ENCODE measurements at regions not wholly inside any gene's neighbourhood (a gene's known extent, or its start where the extent isn't known, plus 50 kb on each side); places are given as distances from the start of the nearest gene placed in this dataset.

- Histone ChIP-seq H3K27me3 (no peaks in the 10 kb centered on the region), H3K4me1 (no peaks in the 10 kb centered on the region), H3K36me3 (no peaks in the 10 kb centered on the region), H3K4me2 (no peak overlapping the region), H4K20me1 (no peaks in the 10 kb centered on the region), H3K27ac (no peak overlapping the region), H3K4me3 (no peak overlapping the region), H3K9ac (no peak overlapping the region), H3K9me3 (no peaks in the 10 kb centered on the region)
- TF ChIP-seq Cebpa-rat (IDR thresholded peaks at IDR 0.05): no peak
Measured at GRCh38 chr13:47474839-47475238, 526.2 kb downstream of the SUCLA2 start.

DNA sequence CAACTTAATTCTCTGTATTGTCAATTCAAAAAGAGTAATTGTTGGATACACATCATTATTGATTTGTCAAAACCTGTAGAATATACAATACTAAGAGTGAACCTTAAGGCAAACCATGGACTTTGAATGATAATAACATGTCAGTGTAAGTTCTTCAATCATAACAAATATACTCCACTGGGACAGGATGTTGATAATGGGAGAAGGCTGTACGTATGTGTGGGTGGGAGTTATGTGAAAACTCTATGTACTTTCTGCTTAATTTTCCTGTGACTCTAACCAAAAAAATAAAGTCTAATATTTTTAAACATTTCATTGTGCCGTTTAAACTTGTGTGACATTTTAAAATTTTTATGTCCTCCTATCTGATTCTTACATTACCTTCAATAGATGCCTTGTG is 526.7 kb downstream of the SUCLA2 start:
- no peak for TF ChIP-seq Cebpa-rat (IDR thresholded peaks at IDR 0.05)
- Histone ChIP-seq H3K9me3 (no peaks in the 10 kb centered on the region), H3K27me3 (no peaks in the 10 kb centered on the region), H3K4me1 (no peaks in the 10 kb centered on the region), H3K4me3 (no peak overlapping the region), H3K36me3 (no peaks in the 10 kb centered on the region), H3K9ac (no peak overlapping the region), H3K27ac (no peak overlapping the region), H3K4me2 (no peak overlapping the region), H4K20me1 (no peaks in the 10 kb centered on the region)

- TF ChIP-seq Cebpa-rat (IDR thresholded peaks at IDR 0.05): no peak
- Histone ChIP-seq H3K4me2 (no peak overlapping the region), H3K9me3 (no peaks in the 10 kb centered on the region; the same call in 1 of the 2 replicates), H3K4me1 (no peaks in the 10 kb centered on the region), H3K9ac (no peak overlapping the region), H3K27ac (no peak overlapping the region), H4K20me1 (no peaks in the 10 kb centered on the region), H3K27me3 (no peaks in the 10 kb centered on the region), H3K4me3 (no peak overlapping the region), H3K36me3 (no peaks in the 10 kb centered on the region)
Measured at GRCh38 chr13:47472516-47472915, 528.6 kb downstream of the SUCLA2 start.

DNA sequence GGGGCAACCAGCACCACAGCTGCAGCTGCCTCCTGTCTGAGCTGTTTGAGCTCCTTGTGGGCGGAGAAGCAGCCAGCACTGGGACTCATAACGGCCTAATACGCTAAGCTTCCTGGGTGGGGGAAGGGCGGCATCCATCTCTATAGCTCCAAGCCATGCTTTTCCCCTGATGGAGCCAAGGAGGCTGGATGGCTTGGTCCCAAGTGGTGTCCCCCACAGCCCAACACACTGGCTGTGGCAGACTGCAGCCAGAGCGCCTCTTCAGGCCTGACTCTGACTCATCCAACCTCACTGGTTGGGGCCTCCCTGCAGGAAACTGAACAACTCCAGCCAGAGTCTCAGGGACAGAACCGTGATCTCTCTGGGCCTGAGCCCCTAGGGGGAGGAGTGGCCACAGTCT is 537.3 kb downstream of the SUCLA2 start:
- H3K27me3 ChIP-seq: no peaks in the 10 kb centered on the region
- H3K4me3 ChIP-seq: no peak overlapping the region
- no peak overlapping the region for H3K27ac ChIP-seq
- TF ChIP-seq Cebpa-rat (IDR thresholded peaks at IDR 0.05): no peak
- peaks cover 18% of the 10 kb centered on the region for H3K9me3 ChIP-seq
- no peak overlapping the region for H3K4me2 ChIP-seq
- H3K9ac ChIP-seq: no peak overlapping the region
- H4K20me1 ChIP-seq: no peaks in the 10 kb centered on the region
- no peaks in the 10 kb centered on the region for H3K4me1 ChIP-seq
- no peaks in the 10 kb centered on the region for H3K36me3 ChIP-seq

GRCh38 chr13:47463002-47463401 is 538.1 kb downstream of the SUCLA2 start:
- TF ChIP-seq Cebpa-rat (IDR thresholded peaks at IDR 0.05): no peak
- Histone ChIP-seq H3K9ac (no peak overlapping the region), H3K4me3 (no peak overlapping the region), H3K27ac (no peak overlapping the region), H3K4me1 (no peaks in the 10 kb centered on the region), H4K20me1 (no peaks in the 10 kb centered on the region), H3K27me3 (no peaks in the 10 kb centered on the region), H3K9me3 (peaks cover 18% of the 10 kb centered on the region), H3K4me2 (no peak overlapping the region), H3K36me3 (no peaks in the 10 kb centered on the region)

DNA sequence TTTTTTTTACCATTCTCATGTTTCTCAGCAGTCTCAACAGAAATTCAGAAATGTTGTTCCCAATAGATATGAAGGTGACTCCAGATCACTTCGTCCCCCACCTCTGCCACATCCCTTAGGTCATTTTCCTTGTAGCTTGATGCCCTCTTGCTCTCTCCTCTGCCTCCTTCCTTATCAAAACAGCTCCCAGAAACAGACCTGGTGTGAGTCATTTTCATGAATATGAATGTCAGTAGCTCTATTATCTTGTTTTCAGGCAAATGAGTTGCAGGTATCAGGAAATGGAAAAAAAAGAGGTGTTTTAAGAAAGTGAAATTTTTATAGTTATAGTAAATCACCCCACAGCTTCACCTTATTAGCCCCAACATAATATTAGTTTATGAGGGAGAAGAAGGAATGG is 539.3 kb downstream of the SUCLA2 start:
- H3K4me2 ChIP-seq: no peak overlapping the region
- no peak for TF ChIP-seq Cebpa-rat (IDR thresholded peaks at IDR 0.05)
- H3K9ac ChIP-seq: no peak overlapping the region
- H3K27ac ChIP-seq: no peak overlapping the region
- no peaks in the 10 kb centered on the region for H3K27me3 ChIP-seq
- peaks cover 18% of the 10 kb centered on the region for H3K9me3 ChIP-seq
- no peaks in the 10 kb centered on the region for H3K4me1 ChIP-seq
- no peaks in the 10 kb centered on the region for H4K20me1 ChIP-seq
- no peak overlapping the region for H3K4me3 ChIP-seq
- no peaks in the 10 kb centered on the region for H3K36me3 ChIP-seq

DNA sequence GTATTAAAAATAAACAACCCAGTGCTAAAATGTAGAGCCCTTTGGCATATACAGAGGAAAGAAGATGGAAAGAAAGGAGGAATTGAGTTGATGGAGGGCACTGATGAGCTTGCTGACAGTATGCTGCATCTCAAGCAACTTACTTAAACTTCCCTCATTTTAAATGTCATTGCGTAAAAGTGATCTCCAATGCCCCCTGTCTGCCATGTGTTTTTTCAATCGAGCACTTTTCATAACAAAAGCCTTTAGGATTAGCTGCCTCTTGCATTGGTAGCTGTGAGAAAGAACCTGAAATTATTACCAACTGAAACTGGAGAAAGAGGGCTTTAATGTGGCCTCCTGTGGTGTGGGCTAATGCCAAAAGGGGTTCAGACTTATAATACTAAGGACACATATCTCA is 541.6 kb downstream of the SUCLA2 start:
- H3K27ac ChIP-seq: no peak overlapping the region
- no peak for TF ChIP-seq Cebpa-rat (IDR thresholded peaks at IDR 0.05)
- no peaks in the 10 kb centered on the region for H3K27me3 ChIP-seq
- H3K36me3 ChIP-seq: no peaks in the 10 kb centered on the region
- no peak overlapping the region for H3K4me3 ChIP-seq
- H3K4me2 ChIP-seq: no peak overlapping the region
- H3K9ac ChIP-seq: no peak overlapping the region
- H3K9me3 ChIP-seq: peaks cover 9% of the 10 kb centered on the region; the same call in 1 of the 2 replicates
- no peaks in the 10 kb centered on the region for H3K4me1 ChIP-seq
- H4K20me1 ChIP-seq: no peaks in the 10 kb centered on the region

- Histone ChIP-seq H3K27ac (no peak overlapping the region), H3K4me1 (no peaks in the 10 kb centered on the region), H3K27me3 (no peaks in the 10 kb centered on the region), H3K36me3 (no peaks in the 10 kb centered on the region), H3K4me3 (no peak overlapping the region), H4K20me1 (no peaks in the 10 kb centered on the region), H3K9me3 (no peaks in the 10 kb centered on the region), H3K9ac (no peak overlapping the region), H3K4me2 (no peak overlapping the region)
- TF ChIP-seq Cebpa-rat (IDR thresholded peaks at IDR 0.05): no peak
Measured at GRCh38 chr13:47457626-47458025, 543.4 kb downstream of the SUCLA2 start.

DNA sequence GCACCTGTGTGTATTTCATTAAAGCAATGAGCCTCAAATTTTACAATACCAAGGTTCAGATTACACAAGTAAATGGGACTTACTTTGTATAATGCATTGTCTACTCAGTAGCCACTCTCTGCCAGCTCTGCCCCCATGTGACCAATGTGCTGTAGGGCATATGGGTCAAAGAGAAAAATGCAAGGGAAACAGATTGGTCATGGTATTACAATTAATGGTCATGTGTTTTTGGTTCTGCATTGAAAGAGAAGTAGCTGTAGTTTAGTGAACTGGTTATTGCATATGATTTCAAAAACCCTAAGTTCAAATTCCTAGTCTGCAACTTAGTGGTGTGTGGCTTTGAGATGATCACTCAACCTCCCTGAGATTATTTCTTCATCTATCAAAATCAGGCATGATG is 545.4 kb downstream of the SUCLA2 start:
- H3K27ac ChIP-seq: no peak overlapping the region
- H3K4me3 ChIP-seq: no peak overlapping the region
- no peaks in the 10 kb centered on the region for H3K36me3 ChIP-seq
- no peak overlapping the region for H3K4me2 ChIP-seq
- no peaks in the 10 kb centered on the region for H3K4me1 ChIP-seq
- no peaks in the 10 kb centered on the region for H4K20me1 ChIP-seq
- no peaks in the 10 kb centered on the region for H3K27me3 ChIP-seq
- H3K9ac ChIP-seq: no peak overlapping the region
- H3K9me3 ChIP-seq: no peaks in the 10 kb centered on the region
- TF ChIP-seq Cebpa-rat (IDR thresholded peaks at IDR 0.05): no peak

GRCh38 chr13:47454986-47455385 is 546.1 kb downstream of the SUCLA2 start:
- no peak for TF ChIP-seq Cebpa-rat (IDR thresholded peaks at IDR 0.05)
- H3K36me3 ChIP-seq: no peaks in the 10 kb centered on the region
- H3K4me1 ChIP-seq: no peaks in the 10 kb centered on the region
- no peaks in the 10 kb centered on the region for H3K9me3 ChIP-seq
- H3K27ac ChIP-seq: no peak overlapping the region
- no peak overlapping the region for H3K4me2 ChIP-seq
- no peaks in the 10 kb centered on the region for H3K27me3 ChIP-seq
- H3K9ac ChIP-seq: no peak overlapping the region
- no peaks in the 10 kb centered on the region for H4K20me1 ChIP-seq
- H3K4me3 ChIP-seq: no peak overlapping the region

GRCh38 chr13:47437406-47437805 is 540.6 kb upstream of the HTR2A start:
- Histone ChIP-seq H3K9ac (no peak overlapping the region), H3K27ac (no peak overlapping the region), H3K9me3 (no peaks in the 10 kb centered on the region), H3K4me3 (no peak overlapping the region), H4K20me1 (no peaks in the 10 kb centered on the region), H3K4me2 (no peak overlapping the region), H3K27me3 (no peaks in the 10 kb centered on the region), H3K4me1 (no peaks in the 10 kb centered on the region), H3K36me3 (no peaks in the 10 kb centered on the region)
- no peak for TF ChIP-seq Cebpa-rat (IDR thresholded peaks at IDR 0.05)
